ENCODE measurements at regions not wholly inside any gene's neighbourhood (a gene's known extent, or its start where the extent isn't known, plus 50 kb on each side); places are given as distances from the start of the nearest gene placed in this dataset.

GRCh38 chr1:218584418-218585155, 239.5 kb downstream of the TGFB2 start:
- H3K36me3 ChIP-seq = no peaks in the 10 kb centered on the region
- H3K4me3 ChIP-seq = no peak overlapping the region
- no peak for DNase-seq
- no peak overlapping the region for H3K27ac ChIP-seq
- no peaks in the 10 kb centered on the region for H3K4me1 ChIP-seq
- TF ChIP-seq CTCF (IDR thresholded peaks at IDR 0.05) (no peak), POLR2A (IDR thresholded peaks at IDR 0.05) (no peak)
- H3K27me3 ChIP-seq = no peaks in the 10 kb centered on the region
- no peaks in the 10 kb centered on the region for H3K9me3 ChIP-seq
- intact Hi-C loops (cut with DNase I; ENCODE audit: low total_unique reads) = no loop called here

- H3K36me3 ChIP-seq = no peaks in the 10 kb centered on the region
- TF ChIP-seq CTCF (IDR thresholded peaks at IDR 0.05) = no peak
- TF ChIP-seq POLR2A (IDR thresholded peaks at IDR 0.05) = no peak
- no peaks in the 10 kb centered on the region for H3K27me3 ChIP-seq
- no peaks in the 10 kb centered on the region for H3K9me3 ChIP-seq
- no peaks in the 10 kb centered on the region for H3K4me1 ChIP-seq
- intact Hi-C loops (cut with DNase I; ENCODE audit: low total_unique reads) = no loop called here
- no peak overlapping the region for H3K27ac ChIP-seq
- no peak for DNase-seq
- no peak overlapping the region for H3K4me3 ChIP-seq
Observed at GRCh38 chr1:218585511-218586184, 240.5 kb downstream of the TGFB2 start.

GRCh38 chr1:218587900-218588299, 242.8 kb downstream of the TGFB2 start:
- intact Hi-C loops (cut with DNase I; ENCODE audit: low total_unique reads) = no loop called here
- Histone ChIP-seq H3K9me3 (no peaks in the 10 kb centered on the region), H3K4me3 (no peak overlapping the region), H3K27me3 (no peaks in the 10 kb centered on the region), H3K36me3 (no peaks in the 10 kb centered on the region), H3K4me1 (no peaks in the 10 kb centered on the region), H3K27ac (no peak overlapping the region)
- TF ChIP-seq POLR2A (IDR thresholded peaks at IDR 0.05) = no peak
- no peak for TF ChIP-seq CTCF (IDR thresholded peaks at IDR 0.05)
- no peak for DNase-seq

- Histone ChIP-seq H3K4me3 (no peak overlapping the region), H3K27me3 (no peaks in the 10 kb centered on the region), H3K27ac (no peak overlapping the region), H3K4me1 (no peaks in the 10 kb centered on the region), H3K9me3 (no peaks in the 10 kb centered on the region), H3K36me3 (no peaks in the 10 kb centered on the region)
- intact Hi-C loops (cut with DNase I; ENCODE audit: low total_unique reads) = no loop called here
- DNase-seq = no peak
- no peak for TF ChIP-seq POLR2A (IDR thresholded peaks at IDR 0.05)
- TF ChIP-seq CTCF (IDR thresholded peaks at IDR 0.05) = no peak
Observed at GRCh38 chr1:218588540-218589172, 243.5 kb downstream of the TGFB2 start.

GRCh38 chr1:218589487-218589886, 244.4 kb downstream of the TGFB2 start:
- Histone ChIP-seq H3K27me3 (no peaks in the 10 kb centered on the region), H3K9me3 (no peaks in the 10 kb centered on the region), H3K27ac (no peak overlapping the region), H3K4me3 (no peak overlapping the region), H3K4me1 (no peaks in the 10 kb centered on the region), H3K36me3 (no peaks in the 10 kb centered on the region)
- DNase-seq = no peak
- intact Hi-C loops (cut with DNase I; ENCODE audit: low total_unique reads) = no loop called here
- TF ChIP-seq CTCF (IDR thresholded peaks at IDR 0.05) = no peak
- TF ChIP-seq POLR2A (IDR thresholded peaks at IDR 0.05) = no peak

Data from uterus (tissue), 3 donors.